Osteocyte (in vitro differentiated cells): ENCODE measurements at regions not wholly inside any gene's neighbourhood (a gene's known extent, or its start where the extent isn't known, plus 50 kb on each side); places are given as distances from the start of the nearest gene placed in this dataset.

Experiments
- DNase-seq: peaks from one replicate; pipeline ENCODE4 v3.0.0; 2021; ENCODE audit warnings: mixed read lengths; ENCODE audit not compliant: unreplicated experiment; ENCODE audit errors: extremely low spot score
- H3K27ac Mint-ChIP-seq: one replicate; pipeline ENCODE4 v1.8.0; 2021; ENCODE audit warnings: mild to moderate bottlenecking, mixed read lengths; ENCODE audit not compliant: unreplicated experiment
- H3K27me3 Mint-ChIP-seq: one replicate; pipeline ENCODE4 v1.8.0; 2021; ENCODE audit warnings: mixed read lengths; ENCODE audit not compliant: unreplicated experiment
- H3K36me3 Mint-ChIP-seq: one replicate; pipeline ENCODE4 v1.8.0; 2021; ENCODE audit warnings: mixed read lengths; ENCODE audit not compliant: unreplicated experiment
- H3K4me1 Mint-ChIP-seq: one replicate; pipeline ENCODE4 v1.8.0; 2021; ENCODE audit warnings: mixed read lengths; ENCODE audit not compliant: unreplicated experiment
- H3K4me3 Mint-ChIP-seq: one replicate; pipeline ENCODE4 v1.8.0; 2021; ENCODE audit warnings: mild to moderate bottlenecking, moderate library complexity, mixed read lengths; ENCODE audit not compliant: unreplicated experiment
- H3K9me3 Mint-ChIP-seq: one replicate; pipeline ENCODE4 v1.8.0; 2021; ENCODE audit warnings: mixed read lengths; ENCODE audit not compliant: unreplicated experiment
- TF ChIP-seq, protein P1 (sequence below): fragments of 200-600 bp; sonication (generic); IDR thresholded peaks from 2 replicates; pipeline ENCODE4 v1.5.0; 2021; ENCODE audit warnings: antibody characterized with exemption, mild to moderate bottlenecking, moderate library complexity

DNA sequence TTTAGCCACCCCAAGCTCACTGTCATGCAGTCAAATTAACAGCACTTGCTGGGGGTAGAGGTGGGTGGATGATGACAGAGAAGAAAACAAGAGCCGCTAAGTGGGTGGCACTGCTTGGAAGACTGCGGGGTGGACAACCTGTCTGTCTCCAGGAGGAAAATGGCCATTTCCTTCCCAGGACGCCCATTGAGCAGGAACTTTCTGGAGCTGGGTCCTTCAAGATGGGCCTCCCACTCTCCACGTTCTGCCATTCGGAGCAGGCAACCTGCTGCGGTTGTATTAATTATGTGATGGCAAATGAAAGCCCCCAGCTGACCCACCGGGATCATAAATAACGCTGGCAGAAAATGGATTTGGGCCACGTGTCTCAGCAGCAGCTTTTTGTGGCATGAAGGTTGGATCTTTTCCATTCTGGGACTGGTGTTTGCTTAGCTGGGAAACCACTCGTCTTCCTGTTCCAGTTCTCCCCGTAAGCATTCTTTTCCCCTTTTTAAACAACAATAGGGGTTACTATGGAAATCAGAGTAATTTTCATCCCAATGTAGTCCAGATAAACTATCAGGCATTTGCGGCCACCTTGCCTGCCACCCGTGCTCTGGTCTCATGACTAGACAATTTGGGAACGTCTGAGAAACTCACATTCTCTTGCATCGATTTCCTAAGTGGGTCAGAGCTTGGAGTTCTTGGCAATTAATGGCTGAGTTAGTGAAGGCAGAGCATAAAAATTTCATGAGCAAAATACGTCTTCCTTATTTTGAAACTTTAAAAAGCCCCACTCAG, 215.5 kb downstream of the ANKRD60 start:
- Mint-ChIP-seq H3K4me3 (no peak overlapping the region), H3K27me3 (peaks cover 21% of the 10 kb centered on the region), H3K27ac (no peak overlapping the region), H3K36me3 (no peaks in the 10 kb centered on the region), H3K4me1 (peaks cover 10% of the 10 kb centered on the region), H3K9me3 (peaks cover 5% of the 10 kb centered on the region)
- DNase-seq, result no peak
- TF ChIP-seq, protein P1, sequence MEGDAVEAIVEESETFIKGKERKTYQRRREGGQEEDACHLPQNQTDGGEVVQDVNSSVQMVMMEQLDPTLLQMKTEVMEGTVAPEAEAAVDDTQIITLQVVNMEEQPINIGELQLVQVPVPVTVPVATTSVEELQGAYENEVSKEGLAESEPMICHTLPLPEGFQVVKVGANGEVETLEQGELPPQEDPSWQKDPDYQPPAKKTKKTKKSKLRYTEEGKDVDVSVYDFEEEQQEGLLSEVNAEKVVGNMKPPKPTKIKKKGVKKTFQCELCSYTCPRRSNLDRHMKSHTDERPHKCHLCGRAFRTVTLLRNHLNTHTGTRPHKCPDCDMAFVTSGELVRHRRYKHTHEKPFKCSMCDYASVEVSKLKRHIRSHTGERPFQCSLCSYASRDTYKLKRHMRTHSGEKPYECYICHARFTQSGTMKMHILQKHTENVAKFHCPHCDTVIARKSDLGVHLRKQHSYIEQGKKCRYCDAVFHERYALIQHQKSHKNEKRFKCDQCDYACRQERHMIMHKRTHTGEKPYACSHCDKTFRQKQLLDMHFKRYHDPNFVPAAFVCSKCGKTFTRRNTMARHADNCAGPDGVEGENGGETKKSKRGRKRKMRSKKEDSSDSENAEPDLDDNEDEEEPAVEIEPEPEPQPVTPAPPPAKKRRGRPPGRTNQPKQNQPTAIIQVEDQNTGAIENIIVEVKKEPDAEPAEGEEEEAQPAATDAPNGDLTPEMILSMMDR, result no peak

DNA sequence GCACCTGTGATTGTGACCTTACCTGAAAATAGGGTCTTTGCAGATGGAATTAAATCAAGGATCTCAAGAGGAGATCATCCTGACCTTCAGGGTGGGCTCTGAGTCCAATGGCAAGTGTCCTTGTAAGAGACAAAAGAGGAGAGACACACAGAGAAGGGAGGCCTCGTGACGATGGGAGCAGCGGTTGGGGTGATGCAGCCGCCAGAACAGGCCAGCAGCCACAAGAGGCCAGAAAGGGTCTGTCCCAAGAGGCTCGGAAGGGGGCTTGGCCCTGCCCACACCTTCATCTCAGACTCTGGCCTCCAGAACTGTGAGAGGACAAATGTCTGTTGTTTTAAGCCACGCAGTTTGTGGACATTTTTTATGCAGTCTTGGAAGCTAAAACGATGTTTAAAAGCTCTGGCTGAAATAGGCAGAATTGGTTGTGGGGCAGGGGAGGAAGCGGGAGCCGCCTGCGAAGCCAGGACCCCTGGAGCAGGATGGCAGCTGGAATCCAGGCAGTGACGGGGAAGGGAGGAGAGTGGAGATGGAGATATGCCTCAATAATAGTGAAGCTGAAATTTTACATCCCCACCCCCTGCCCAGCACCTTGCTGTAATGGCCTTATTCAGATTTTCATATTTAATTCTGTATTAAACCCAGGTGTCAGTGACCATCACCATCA, 216.4 kb downstream of the ANKRD60 start:
- Mint-ChIP-seq H3K4me3 (no peak overlapping the region), H3K4me1 (peaks cover 2% of the 10 kb centered on the region), H3K27me3 (peaks cover 21% of the 10 kb centered on the region), H3K9me3 (peaks cover 5% of the 10 kb centered on the region), H3K36me3 (no peaks in the 10 kb centered on the region), H3K27ac (no peak overlapping the region)
- no peak for DNase-seq
- TF ChIP-seq, protein P1, result no peak

DNA sequence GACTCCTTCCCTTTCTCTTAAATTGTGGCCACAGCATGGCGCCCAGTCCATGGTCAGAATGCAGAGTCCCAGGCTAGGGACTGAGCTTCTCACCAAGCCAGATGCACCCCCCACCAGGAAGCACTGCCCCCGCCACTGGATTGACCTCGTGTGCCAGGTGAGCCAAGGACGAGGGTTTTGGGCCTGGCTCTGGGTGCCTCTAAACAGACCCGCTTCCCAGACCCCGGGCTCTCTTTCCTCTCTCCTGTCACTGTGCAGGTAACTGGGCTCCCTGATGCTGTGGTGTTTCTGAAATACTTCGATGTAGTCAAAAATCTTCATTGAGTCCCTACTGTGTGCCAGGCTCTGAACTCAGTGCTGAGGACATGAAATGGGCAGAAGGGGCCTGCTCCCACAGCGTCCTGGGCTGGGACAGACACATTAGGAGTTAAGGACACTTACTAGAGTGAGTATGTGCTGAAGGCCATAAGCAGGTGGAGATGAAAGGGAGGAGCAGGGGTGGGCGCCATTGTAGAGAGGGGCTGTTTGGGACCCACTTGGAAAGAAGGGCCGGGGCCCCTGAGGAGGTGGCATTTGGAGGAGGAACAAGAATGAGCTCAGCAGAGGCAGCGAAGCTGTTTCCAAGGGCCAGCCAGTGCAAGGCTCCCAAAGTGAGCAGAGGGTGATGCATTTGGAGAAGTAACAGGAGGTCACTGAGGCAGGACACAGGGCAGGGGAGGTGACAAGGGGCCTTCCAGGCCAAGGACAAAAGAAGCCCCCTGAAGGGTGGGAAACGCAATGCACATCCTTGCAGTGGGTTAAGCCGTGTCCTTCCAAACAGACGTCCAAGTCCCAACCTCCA, 217.1 kb downstream of the ANKRD60 start:
- Mint-ChIP-seq H3K4me1 (no peaks in the 10 kb centered on the region), H3K27me3 (peaks cover 21% of the 10 kb centered on the region), H3K9me3 (peaks cover 5% of the 10 kb centered on the region), H3K4me3 (no peak overlapping the region), H3K36me3 (no peaks in the 10 kb centered on the region), H3K27ac (no peak overlapping the region)
- TF ChIP-seq, protein P1, result no peak
- DNase-seq, result no peak

DNA sequence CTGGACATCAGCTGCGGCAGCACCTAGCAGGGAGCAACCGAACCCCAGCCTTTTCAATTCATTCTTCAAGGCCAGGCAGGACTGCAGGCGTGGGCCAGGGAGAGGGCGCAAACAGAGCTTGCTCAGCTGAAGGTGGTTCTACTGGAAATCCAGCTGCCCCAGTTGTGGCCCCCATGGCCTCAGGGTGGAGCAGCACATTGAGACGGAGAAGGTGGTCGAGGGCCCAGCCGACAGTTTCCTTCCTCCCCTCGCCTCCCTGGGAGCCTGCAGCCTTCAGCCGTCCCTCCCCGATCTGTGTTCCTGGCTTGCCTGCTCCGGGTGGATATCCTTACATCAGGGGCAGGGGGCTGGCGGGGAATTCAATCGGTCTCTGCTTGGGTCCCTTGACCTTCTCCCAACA, 217.8 kb downstream of the ANKRD60 start:
- TF ChIP-seq, protein P1, result no peak
- H3K27ac Mint-ChIP-seq, result no peak overlapping the region
- DNase-seq, result peak; percentile 75
- H3K4me1 Mint-ChIP-seq, result no peaks in the 10 kb centered on the region
- H3K4me3 Mint-ChIP-seq, result no peak overlapping the region
- H3K9me3 Mint-ChIP-seq, result peaks cover 2% of the 10 kb centered on the region
- H3K27me3 Mint-ChIP-seq, result peaks cover 20% of the 10 kb centered on the region
- H3K36me3 Mint-ChIP-seq, result no peaks in the 10 kb centered on the region
